HepG2 (cell line): ENCODE measurements at regions not wholly inside any gene's neighbourhood (a gene's known extent, or its start where the extent isn't known, plus 50 kb on each side); places are given as distances from the start of the nearest gene placed in this dataset.

Source experiments
- ARID5B ChIP-seq: IDR thresholded peaks from 2 replicates; pipeline ENCODE4 v1.4.0; 2020; ENCODE audit warnings: mild to moderate bottlenecking, missing genetic modification reagents
- ATF1 ChIP-seq: IDR thresholded peaks from 2 replicates; pipeline ENCODE4 v1.6.1; 2016; ENCODE audit warnings: mild to moderate bottlenecking, control low read depth
- CENPBD1 ChIP-seq: sonication (generic); formaldehyde crosslinking; IDR thresholded peaks from 2 replicates; pipeline ENCODE4 v1.8.0; 2022; ENCODE audit warnings: missing genetic modification reagents, low read depth, mild to moderate bottlenecking, borderline replicate concordance
- DMAP1 ChIP-seq: IDR thresholded peaks from 2 replicates; pipeline ENCODE4 v1.6.1; 2016
- FOXM1 ChIP-seq: sonication (generic); formaldehyde crosslinking; IDR thresholded peaks from 2 replicates; pipeline ENCODE4 v1.5.0; 2020; ENCODE audit warnings: missing genetic modification reagents
- HDAC2 ChIP-seq: sonication (generic); formaldehyde crosslinking; IDR thresholded peaks from 2 replicates; pipeline ENCODE4 v1.4.0; 2020; ENCODE audit warnings: missing genetic modification reagents
- HOXD1 ChIP-seq: sonication (generic); formaldehyde crosslinking; IDR thresholded peaks from 2 replicates; pipeline ENCODE4 v1.5.0; 2020; ENCODE audit warnings: missing genetic modification reagents
- IKZF1 ChIP-seq: fragments of 450-650 bp; IDR thresholded peaks from 2 replicates; pipeline ENCODE4 v1.7.1; 2016
- MAFF ChIP-seq: IDR thresholded peaks from 2 replicates; pipeline ENCODE4 v1.6.1; 2011; ENCODE audit warnings: low read depth, low read length, improper control_type of control experiment
- MIER2 ChIP-seq: IDR thresholded peaks from 2 replicates; pipeline ENCODE4 v1.6.1; 2016; ENCODE audit warnings: missing biosample characterization, missing genetic modification reagents
- PAXIP1 ChIP-seq: sonication (generic); formaldehyde crosslinking; conservative IDR thresholded peaks from 2 replicates; pipeline ENCODE4 v1.4.0; 2020; ENCODE audit warnings: mild to moderate bottlenecking, missing genetic modification reagents, moderate library complexity
- SOX13 ChIP-seq, 3 experiments: fragments of 450-650 bp in 1 of 3; sonication (generic) in 1 of 3; formaldehyde crosslinking in 1 of 3; IDR thresholded peaks in 2 of 3; conservative IDR thresholded peaks in 1 of 3; 2 replicates each; pipeline versions ENCODE4 v1.5.0 to v1.6.1; 2016 to 2020; ENCODE audit warnings: antibody characterized with exemption in 1 of 3, mild to moderate bottlenecking in 1 of 3, missing compliant biosample characterization in 1 of 3, missing genetic modification reagents in 1 of 3, moderate library complexity in 1 of 3
- U2AF2 ChIP-seq: fragments of 200-400 bp; formaldehyde crosslinking; IDR thresholded peaks from 2 replicates; pipeline ENCODE4 v1.6.1; 2017; ENCODE audit warnings: low read depth, mild to moderate bottlenecking, low read length
- UBTF ChIP-seq: sonication (generic); formaldehyde crosslinking; IDR thresholded peaks from 2 replicates; pipeline ENCODE4 v1.4.0; 2020; ENCODE audit warnings: mild to moderate bottlenecking, missing genetic modification reagents
- ZNF160 ChIP-seq: sonication (generic); formaldehyde crosslinking; IDR thresholded peaks from 2 replicates; pipeline ENCODE4 v1.8.0; 2022; ENCODE audit warnings: mild to moderate bottlenecking, inconsistent platforms, missing genetic modification reagents
- ZNF329 ChIP-seq: sonication (generic); formaldehyde crosslinking; IDR thresholded peaks from 2 replicates; pipeline ENCODE4 v1.9.0; 2021; ENCODE audit warnings: low read depth, mild to moderate bottlenecking, missing genetic modification reagents
- ZNF652 ChIP-seq: IDR thresholded peaks from 2 replicates; pipeline ENCODE4 v1.6.1; 2016; ENCODE audit warnings: low read depth, borderline replicate concordance
- ZNF782 ChIP-seq: sonication (generic); formaldehyde crosslinking; IDR thresholded peaks from 2 replicates; pipeline ENCODE4 v1.4.0; 2020; ENCODE audit warnings: missing genetic modification reagents, mild to moderate bottlenecking, borderline replicate concordance
- TF ChIP-seq, protein P1 (sequence below): sonication (generic); formaldehyde crosslinking; conservative IDR thresholded peaks from 2 replicates; pipeline ENCODE4 v1.4.0; 2020; ENCODE audit warnings: missing genetic modification reagents

DNA sequence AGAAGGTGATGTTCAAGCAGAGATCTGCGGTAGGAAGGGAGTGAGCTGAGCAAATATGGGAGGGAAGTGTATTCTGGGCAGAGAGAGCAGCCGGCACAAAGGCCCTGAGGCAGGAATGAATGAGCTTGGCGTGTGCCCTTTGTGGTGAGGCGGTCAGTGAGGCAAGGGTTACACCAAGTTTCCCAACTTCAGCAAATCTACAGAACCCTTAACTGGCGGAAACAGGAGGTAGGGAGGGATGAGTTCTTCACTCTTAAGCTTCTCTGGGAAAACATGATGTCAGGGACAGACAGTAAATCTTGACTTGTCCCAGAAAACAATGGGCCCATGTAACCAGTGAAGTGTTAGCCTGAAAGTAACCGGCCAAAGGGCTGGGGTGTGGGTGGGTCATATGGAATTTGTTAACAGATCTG lies 97.1 kb upstream of the PTPN1 start (continued):
- TF ChIP-seq, protein P1, sequence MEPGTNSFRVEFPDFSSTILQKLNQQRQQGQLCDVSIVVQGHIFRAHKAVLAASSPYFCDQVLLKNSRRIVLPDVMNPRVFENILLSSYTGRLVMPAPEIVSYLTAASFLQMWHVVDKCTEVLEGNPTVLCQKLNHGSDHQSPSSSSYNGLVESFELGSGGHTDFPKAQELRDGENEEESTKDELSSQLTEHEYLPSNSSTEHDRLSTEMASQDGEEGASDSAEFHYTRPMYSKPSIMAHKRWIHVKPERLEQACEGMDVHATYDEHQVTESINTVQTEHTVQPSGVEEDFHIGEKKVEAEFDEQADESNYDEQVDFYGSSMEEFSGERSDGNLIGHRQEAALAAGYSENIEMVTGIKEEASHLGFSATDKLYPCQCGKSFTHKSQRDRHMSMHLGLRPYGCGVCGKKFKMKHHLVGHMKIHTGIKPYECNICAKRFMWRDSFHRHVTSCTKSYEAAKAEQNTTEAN, result no peak
- TF ChIP-seq MIER2 (peak; percentile 46; the same call in 1 of the 2 replicates), ARID5B (CRISPR knock-in tag) (peak; percentile 32; the same call in 1 of the 2 replicates), ATF1 (no peak), IKZF1 (no peak), DMAP1 (CRISPR knock-in tag) (peak; percentile 45; the same call in 1 of the 2 replicates), ZNF160 (CRISPR knock-in tag) (no peak), CENPBD1 (CRISPR knock-in tag) (no peak), HDAC2 (CRISPR knock-in tag) (peak; percentile 59), UBTF (CRISPR knock-in tag) (peak; percentile 42; the same call in 1 of the 2 replicates), PAXIP1 (CRISPR knock-in tag) (0 out of 2 replicates have a peak, but pooled peaks have one; percentile 18), MAFF (peak; percentile 46; the same call in 1 of the 2 replicates), ZNF652 (CRISPR knock-in tag) (peak; percentile 94), ZNF782 (no peak), SOX13 (IDR thresholded peaks at IDR 0.05) (no peak), SOX13 (CRISPR knock-in tag; conservative IDR thresholded peaks at IDR 0.05 in 1 of 2, IDR thresholded peaks at IDR 0.05 in 1 of 2) (peak in 1 of 2 experiments; percentile 13; a peak in 1 of 4 replicates), FOXM1 (CRISPR knock-in tag) (no peak), HOXD1 (CRISPR knock-in tag) (0 out of 2 replicates have a peak, but pooled peaks have one; percentile 21), U2AF2 (no peak), ZNF329 (CRISPR knock-in tag) (no peak)
